Fibroblast of skin of abdomen (primary cell): ENCODE measurements at regions not wholly inside any gene's neighbourhood (a gene's known extent, or its start where the extent isn't known, plus 50 kb on each side); places are given as distances from the start of the nearest gene placed in this dataset.

Experiments used
- DNase-seq: peaks from one replicate; pipeline ENCODE4 v3.0.0-alpha.2; 2013

DNA sequence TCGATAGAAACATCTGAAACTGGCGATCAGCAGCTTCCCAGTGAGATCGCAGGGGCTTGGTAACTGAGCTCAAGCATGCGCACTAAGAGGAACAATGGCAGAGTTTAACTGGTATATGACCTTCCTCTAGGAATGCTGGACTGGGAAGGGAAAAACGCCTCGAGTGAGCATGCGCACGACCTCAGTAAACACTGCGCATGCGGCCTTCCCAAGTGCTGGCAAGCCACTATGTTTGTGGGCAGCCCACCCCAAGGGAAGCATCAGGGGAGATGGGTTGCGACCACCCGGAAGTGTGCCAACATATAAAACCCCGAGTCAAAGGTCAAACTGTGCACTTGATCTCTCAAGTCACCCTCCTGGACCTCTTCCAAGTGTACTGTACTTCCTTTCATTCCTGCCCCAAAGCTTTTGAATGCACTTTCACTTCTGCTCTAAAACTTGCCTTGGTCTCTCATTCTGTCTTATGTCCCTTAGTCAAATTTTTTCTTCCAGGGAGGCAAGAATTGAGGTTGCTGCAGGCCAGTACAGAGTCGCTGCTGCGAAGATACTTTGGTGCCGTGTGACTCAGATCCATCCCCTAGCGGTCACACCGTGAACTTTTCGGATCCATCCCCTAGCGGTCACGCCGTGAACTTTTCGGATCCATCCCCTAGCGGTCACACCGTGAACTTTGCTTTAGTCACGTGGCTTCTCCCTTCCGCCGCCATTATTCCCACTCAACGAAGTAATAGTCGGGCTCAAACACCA lies 243.3 kb downstream of the FAM43A start:
- no peak for DNase-seq

DNA sequence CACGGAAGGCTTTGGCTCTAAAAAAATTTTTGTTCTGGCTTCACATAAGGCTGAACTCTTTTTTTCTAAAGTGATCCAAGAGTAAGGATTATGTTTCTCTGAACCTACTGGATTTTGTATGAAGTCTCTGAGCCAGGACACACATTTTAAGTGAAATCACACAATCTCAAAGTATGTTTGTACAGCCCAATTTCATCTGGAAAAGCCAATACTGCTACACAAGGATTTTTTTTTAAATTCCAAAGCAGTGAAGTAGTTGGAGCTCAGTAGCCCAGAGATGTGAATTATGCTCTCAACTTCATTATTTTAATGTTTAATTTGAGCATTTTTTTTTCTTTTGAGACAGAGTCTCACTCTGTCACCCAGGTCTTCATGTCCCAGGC lies 243.9 kb downstream of the FAM43A start:
- DNase-seq = peak; percentile 21

DNA sequence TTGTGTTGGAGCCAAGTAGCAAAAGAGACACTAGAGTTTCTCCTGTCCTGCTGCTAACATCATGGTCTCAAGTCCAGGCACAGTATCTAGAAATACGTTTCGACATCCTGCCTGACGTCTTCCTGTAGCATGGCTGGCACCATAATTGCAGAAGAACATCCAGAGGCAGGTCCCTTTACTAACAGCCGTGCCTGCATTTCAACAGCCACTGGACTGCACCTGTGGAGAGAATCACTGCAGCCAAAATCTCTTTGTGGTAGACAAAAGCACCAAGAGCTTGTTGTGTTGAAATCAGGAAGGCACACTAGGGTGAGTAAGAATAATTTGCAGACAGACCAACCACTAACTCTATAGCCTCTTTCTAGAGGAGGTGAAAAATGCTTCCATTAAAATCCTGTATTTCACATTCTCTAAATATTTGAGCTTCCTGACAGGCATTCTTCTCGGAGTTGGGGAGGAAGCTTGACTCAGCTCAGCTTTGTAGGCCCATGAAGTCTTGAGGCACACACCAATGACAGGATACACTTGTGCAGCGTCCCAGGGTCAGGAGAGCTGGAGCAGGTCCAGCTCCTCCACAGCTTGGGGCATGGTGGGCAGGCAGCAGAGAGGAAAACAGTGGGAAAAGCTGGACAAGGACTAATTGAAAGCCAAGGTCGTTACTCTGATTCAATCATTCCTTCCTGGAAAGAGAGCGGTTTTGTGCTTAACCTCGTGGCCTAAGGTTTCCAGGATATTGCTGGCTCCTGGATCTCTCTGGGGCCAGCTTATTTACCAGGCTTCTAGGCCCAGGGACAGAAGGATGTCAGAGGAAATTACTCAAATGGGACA lies 244.9 kb downstream of the FAM43A start:
- DNase-seq = peak; percentile 85

DNA sequence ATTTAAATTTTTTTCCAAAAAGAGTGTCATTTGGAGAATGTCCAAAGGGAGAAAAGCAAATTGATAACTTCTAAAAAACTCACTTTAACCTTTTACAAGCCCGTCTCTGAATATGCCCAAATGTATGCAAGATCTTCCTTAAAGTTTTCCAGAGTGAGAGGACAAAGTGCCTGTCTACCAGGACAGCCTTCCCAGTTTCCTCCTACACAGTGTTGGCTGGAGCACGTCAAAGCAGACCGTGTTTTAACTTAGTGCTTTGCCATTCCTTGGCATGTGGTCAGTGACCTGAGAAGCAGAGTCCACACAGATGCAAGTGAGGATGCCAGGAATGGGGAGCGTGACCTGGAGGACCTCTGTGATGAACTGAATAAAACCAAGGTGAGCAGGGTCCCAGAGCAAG lies 245.7 kb downstream of the FAM43A start:
- DNase-seq = no peak

DNA sequence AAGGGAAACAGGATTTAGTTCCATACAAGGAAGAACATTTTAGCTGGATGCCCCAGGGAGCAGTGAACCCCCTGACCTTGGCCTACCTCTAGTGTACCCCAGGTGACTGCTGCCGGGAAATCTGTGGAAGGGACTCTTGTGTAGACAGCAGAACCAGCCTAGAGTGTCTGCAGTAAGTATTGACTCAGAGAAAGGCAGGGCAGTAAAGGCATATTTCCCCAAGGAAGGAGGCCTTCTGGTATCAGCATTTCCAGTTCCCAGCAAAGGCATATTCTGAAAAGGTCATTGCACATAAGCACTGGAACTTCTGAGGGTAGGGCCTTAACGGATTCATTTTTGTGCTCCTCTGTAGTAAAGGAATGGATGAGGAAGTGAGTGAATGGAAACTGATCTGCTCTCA lies 246.2 kb downstream of the FAM43A start:
- no peak for DNase-seq

DNA sequence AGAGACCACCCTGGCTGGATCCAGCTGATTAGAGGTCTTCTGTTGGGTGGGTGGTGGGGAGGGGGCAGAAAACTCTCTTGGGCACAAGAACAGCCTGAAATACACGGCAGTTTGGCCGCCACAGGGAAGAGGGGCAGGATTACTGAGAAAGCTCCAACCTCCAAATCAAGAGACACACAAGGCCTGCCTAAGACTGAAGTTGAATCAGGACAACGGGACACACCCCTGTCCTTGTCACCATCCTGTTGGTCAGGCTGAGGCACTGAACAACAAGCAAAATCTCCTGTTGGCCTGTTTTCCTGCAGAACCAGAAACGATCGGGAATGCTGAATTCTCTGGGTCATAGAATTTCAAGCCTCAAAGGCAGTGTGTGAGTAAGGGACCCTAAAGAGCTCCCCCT lies 247.8 kb downstream of the FAM43A start:
- DNase-seq = no peak

DNA sequence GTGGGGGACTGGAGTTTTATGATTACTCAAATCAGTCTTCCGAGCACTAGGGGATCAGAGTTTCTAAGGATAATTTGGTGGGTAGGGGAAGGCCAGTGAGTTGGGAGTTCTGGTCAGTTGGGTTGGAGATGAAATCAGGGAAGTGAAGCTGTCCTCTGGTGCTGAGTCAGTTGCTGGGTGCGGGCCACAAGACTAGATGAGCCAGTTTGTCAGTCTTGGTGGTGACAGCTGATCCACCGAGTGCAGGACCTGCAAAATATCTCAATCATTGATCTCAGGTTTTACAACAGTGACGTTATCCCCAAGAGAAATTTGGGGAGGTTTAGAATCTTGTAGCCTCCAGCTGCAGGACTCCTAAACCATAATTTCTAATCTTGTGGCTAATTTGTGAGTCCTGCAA lies 249.4 kb downstream of the FAM43A start:
- no peak for DNase-seq

DNA sequence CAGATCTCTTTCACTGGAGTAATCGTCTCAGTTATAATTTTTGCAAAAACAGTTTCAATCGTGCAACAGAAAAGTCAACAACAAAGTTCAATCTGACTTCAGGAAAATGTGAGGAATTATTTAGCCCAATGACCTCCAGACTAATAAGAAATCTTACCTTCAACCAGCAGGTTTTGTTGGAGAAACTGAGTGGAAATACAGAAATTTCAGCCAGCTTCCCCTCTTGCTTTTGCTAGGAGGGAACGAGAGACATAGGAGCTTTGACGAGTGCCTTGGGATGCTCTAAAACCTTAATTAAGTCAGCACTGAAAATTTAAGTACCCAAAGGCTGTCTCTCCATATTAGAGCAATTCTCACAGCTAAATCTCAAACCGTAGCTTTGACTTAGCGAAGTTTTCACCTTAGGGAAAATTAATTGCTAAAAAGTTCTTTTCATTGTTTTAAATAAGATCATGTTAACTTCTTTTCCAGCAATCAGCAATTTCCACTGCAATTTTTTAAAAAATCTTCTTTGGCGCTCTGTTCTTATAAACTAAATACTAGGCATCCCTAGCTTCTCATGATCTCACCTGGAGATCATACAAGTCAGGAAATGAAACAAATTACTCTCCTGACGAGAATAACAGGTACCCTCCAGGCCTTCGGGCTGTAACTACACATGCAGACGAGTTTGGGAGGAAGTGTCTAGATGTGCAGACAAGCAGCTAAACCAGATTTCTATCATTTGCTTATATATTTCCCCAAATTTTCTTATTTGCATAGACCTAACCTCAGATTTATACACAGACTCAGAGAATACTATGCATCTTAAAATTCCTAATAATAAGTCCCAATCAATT lies 250.2 kb downstream of the FAM43A start:
- DNase-seq = no peak

DNA sequence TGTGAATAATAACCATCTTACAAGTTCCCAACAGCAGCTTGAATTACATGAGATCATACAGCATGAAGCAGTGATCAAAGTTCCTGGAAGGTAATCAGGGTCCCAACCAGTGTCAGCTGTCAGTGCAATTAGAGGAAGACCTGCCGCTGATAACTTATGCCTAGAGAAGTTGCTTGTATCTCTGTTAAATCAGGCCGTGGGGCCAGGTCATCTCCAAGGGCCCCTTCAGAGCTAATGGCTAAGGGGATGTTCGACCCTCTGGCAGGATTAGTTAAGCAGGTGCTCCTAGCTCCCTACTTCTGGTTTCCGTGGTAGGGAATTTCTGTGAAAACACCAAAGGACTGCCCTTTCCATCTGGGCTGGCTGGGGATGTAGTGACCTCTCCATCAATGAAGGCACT lies 251.0 kb downstream of the FAM43A start:
- DNase-seq = no peak

DNA sequence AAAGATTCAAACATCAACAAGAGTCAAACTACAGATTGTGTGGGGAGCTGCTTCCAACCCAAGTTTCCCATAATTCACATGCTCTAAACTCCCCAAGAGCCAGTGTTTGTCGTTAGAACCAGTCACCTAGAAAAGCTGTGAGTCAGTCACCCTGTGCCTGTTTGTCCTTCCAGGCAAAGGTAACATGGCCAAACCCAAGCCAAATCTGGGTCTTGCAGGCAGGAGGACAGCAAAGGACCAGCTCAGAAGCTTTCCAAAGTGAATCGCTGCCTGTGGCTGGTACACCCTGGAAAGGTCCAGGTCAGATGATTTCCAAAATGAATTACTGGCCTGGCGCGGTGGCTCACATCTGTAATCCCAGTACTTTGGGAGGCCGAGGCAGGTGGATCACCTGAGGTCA lies 251.5 kb downstream of the FAM43A start:
- DNase-seq = no peak

DNA sequence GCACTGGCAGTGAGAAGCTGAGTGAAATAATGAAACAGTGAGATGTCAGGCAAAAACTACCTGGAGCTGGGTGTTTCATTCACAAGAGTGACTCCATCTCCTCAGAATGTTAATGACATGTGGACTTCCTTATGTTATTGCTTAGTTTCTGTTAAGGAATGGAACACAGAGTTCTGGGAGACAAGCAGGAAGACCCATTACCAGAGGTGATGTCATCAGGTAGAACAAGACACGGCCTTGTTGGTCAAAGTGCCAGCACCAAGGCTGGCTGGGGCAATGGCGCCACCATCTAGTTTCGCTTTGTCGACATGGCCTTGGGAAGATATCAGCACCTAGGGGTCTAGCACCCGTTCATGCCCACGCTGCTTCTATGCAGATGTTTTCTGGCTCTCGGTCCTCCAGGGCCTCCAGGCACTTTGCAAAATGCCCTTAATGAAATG lies 252.2 kb downstream of the FAM43A start:
- no peak for DNase-seq

DNA sequence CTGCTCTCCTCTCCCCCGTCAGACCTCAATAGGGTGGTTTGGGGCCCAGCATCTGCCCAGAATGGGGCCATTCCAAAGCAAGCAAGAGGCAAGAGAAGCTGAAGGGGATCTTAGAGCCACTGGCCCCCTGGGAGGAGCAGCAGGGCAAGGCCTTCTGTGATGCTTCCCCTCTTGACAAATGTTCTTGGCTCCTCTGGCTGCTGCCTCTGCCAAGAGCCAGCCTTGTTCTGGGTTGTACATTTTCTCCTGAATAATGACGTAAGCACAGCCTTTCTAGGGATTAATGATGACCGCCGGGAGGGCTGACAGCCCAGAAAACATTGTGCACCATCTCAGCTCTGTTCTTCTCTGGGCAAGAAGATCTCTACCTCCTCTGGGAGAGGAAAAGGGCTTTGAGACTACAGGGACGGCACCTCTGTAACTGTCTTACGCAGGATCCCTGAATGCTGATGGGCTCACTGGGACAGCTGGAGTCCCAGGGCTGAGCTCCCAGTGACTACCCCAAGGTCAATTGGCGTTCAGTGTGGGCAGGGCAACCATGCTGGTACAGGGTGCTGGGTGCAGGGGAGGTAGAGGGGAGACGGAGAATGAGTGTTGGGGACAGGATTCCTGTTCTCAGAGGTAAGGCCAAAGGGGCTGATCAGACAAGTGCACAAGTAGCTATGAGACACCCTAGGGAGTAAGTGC lies 253.3 kb downstream of the FAM43A start:
- no peak for DNase-seq

DNA sequence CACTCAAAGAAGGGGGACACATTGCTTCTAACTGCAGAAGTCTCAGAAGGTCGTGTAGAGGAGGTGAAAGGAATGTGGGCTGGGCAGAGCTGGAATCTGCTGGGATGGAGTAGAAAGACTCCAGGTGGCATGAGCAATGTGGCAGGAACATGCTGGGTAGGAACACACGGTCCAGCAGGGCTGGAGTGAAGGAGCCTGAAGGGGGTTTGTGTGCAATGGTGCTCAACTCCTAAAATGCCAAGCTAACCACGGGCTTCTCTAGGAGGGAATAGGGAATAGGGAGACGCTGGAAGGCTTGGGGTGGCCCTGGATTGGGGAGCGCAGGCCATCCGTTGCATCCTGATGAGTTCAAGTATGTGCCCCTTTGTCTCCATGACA lies 253.8 kb downstream of the FAM43A start:
- no peak for DNase-seq

DNA sequence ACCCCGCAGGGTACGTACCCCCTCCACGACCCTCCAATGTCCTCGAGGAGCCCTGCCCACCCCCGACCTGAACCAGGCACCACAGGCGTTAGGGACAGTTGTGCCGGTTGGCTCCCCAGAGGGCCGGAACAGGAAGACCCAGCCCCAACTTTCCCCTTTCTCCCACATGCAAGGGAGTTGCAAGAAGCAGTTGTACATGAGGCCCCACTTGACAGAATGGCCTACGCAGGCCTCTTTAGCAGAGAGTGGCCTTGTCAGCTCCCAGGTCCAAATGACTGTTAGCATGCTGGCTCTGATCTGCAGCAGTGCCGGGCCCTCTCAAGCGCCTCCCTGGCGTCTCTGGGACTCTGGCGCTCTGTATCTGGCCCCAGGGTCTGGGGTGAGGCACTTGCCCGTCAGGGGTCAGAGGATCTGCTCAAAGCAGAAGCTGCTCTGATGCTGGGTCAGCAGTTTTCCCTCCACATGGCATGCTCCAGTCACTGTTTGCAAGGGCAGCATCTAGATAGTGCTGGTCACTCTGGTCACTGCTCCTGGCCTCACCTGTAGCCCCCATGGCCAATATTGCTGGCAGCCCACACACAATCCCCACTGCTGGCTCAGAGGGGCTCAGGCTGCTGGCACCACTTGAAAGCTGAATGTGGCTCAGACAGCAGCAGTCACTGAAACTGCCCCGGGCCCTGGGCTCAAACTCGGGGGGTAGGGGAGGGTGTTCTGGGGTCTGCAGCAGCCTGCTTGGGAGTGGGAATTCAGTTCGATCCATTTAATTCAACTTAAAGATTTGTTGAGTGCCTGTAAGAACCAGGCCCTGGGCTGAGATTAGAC lies 254.5 kb downstream of the FAM43A start:
- no peak for DNase-seq

DNA sequence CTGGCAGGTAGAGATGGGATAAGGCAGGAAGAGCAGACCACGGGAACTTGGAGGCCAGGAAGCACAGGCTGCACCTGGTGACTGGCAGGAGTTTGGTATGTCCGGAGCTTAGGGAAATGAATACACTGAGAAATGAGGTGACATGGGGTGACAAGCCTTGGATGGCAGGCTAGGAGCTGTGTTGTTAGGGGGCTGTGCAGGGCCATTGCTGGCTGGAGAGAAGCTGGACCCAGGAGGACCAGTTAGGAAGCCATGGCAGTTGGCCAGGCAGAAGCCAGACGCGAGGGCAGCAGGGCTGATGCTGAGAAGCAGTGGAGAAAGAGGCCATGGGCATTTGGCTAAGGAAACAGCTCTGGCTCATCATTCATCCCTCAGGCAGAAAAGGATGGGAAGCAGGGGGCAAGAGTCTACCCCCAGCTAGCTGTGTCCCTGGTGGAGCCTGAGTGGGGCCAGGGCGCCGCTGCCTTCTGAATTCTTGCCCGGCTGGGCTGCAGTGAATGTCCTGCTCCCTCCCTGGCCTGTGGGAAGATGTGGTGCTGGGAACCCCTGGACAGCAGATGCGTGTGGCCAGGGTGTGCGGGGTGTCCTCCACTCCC lies 255.8 kb downstream of the FAM43A start:
- DNase-seq = no peak

DNA sequence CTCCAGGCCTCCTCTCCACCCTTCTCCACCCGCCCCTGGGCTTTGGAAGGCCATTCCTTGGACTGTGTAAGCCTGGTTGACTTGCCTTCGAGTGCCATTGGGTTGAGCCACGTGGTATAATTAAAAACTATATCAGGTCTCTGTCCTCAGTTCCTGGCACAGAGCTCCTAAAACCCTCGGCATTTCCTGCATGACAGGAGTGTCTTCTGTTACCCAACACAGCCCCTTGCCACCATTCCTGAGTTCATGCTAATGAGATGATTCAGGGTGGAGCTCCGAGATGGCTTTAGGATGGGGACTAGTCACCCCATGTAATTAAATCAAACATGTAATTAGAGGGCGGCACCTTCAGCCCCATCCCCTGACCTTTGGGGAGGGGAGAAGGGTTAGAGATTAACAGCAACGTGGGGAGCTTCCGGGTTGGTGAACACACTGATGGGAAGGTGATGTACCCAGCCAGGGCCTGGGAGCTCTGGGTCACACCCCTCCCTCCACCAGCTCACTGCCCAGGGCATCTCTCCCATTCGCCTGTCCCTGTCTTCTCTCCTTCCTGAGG lies 256.4 kb downstream of the FAM43A start:
- no peak for DNase-seq

DNA sequence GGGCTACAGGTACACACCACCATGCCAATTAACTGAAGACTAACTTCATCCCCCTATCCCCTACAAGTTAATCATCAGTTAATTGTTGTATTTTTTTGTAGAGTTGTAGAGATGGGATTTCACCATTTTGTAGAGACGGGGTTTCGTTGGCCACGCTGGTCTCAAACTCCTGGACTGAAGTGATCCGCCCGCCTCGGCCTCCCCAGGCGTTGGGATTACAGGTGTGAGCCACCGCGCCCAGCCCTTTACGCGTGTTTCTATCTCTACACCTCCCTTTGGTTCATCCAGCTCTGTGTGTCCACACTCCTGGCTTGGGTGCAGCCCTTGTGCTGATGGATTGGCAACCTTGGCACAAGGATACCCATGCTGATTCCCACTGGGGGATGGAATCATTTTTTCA lies 258.8 kb downstream of the FAM43A start:
- no peak for DNase-seq

DNA sequence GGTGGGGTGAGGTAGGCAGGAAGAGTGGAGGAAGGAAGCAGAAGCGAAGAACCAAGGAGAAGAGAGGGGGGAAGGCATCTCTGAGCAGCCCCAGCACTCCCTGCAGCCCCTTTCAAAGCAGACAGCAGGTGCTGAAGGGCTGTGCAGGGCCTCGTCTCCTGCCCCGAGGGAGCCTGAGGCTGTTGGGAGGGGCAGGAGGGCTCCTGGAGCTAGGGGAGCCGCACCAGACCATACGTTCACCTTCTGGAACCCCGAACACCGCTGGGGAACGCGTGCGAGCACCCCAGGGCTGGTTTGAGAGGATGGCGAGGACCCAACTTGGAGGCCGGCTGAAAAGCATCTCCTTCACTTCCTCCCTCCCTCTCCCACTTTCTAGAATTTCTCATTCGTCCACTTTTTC lies 259.8 kb downstream of the FAM43A start:
- DNase-seq = no peak

DNA sequence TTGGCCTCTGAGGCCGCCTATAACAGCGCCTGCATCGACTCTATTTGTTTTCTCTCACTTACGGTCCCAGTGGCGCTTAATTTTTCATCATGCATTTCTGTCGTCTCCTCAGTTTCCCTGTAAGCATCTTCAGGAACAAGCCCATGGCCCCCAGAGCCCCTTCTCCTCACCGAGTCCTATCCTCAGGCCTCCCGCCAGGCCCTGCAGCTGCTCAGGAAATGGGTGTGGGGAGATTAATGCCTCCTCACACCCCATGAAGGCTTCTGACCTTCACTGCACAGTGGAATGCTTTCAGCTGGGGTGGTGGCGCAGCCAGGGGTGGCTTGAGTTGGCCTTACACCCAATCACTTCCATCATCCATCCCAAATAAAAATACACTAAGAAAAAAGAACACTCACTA lies 260.4 kb downstream of the FAM43A start:
- no peak for DNase-seq

DNA sequence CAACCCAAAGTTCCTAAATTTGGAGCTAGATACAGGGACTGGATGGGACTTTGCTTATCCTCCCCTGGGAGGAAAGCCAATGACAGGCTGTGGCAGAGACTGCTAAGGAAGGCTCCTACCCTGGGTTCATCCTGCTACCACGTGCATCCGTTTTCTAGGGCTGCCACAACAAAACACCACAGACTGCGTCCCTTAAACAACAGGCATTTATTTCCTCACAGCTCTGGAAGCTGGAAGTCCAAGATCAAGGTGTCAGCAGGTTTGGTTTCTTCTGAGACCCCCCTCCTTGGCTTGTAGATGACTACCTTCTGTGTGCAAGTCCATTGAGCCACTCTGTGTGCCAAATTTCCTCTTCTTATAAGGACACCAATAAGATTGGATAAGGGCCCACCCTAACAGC lies 263.9 kb downstream of the FAM43A start:
- no peak for DNase-seq
